ENCODE measurements at regions not wholly inside any gene's neighbourhood (a gene's known extent, or its start where the extent isn't known, plus 50 kb on each side); places are given as distances from the start of the nearest gene placed in this dataset.

- no peak overlapping the region for H3K27ac ChIP-seq (ENCODE audit: low read depth, low read length)
- H3K4me3 ChIP-seq (ENCODE audit: insufficient read depth, low read length) = no peak overlapping the region
- H3K79me2 ChIP-seq (ENCODE audit: insufficient read depth, low read length) = no peaks in the 10 kb centered on the region
- H4K20me1 ChIP-seq (ENCODE audit: insufficient read depth, low read length) = no peaks in the 10 kb centered on the region
- TF ChIP-seq CTCF (IDR thresholded peaks at IDR 0.05; ENCODE audit: extremely low read depth, low read depth, low read length) = no peak
- H3K27me3 ChIP-seq (ENCODE audit: insufficient read depth, low read length) = peaks cover 22% of the 10 kb centered on the region
- DNase-seq (ENCODE audit: insufficient read length, low spot score, missing footprints) = no peak
- H2AFZ ChIP-seq (ENCODE audit: low read length) = no peak overlapping the region
- no peak overlapping the region for H3K4me2 ChIP-seq (ENCODE audit: insufficient read depth, low read length)
- no peaks in the 10 kb centered on the region for H3K4me1 ChIP-seq (ENCODE audit: insufficient read depth, low read length)
- H3K36me3 ChIP-seq (ENCODE audit: insufficient read depth, low read length) = no peaks in the 10 kb centered on the region
- no peaks in the 10 kb centered on the region for H3K9me3 ChIP-seq (ENCODE audit: low read depth, low read length)
Observed at GRCh38 chr5:135706474-135706873, 127.7 kb upstream of the CXCL14 start.

GRCh38 chr5:135705941-135706466 lies 127.2 kb upstream of the CXCL14 start:
- no peak overlapping the region for H2AFZ ChIP-seq (ENCODE audit: low read length)
- peaks cover 17% of the 10 kb centered on the region for H3K27me3 ChIP-seq (ENCODE audit: insufficient read depth, low read length)
- no peaks in the 10 kb centered on the region for H4K20me1 ChIP-seq (ENCODE audit: insufficient read depth, low read length)

GRCh38 chr5:135705141-135705631 lies 126.4 kb upstream of the CXCL14 start:
- TF ChIP-seq CTCF (IDR thresholded peaks at IDR 0.05; ENCODE audit: extremely low read depth, low read depth, low read length) = no peak
- Histone ChIP-seq H4K20me1 (ENCODE audit: insufficient read depth, low read length) (no peaks in the 10 kb centered on the region), H3K27ac (ENCODE audit: low read depth, low read length) (no peak overlapping the region), H2AFZ (ENCODE audit: low read length) (no peak overlapping the region), H3K79me2 (ENCODE audit: insufficient read depth, low read length) (no peaks in the 10 kb centered on the region), H3K27me3 (ENCODE audit: insufficient read depth, low read length) (peaks cover 13% of the 10 kb centered on the region), H3K4me3 (ENCODE audit: insufficient read depth, low read length) (no peak overlapping the region), H3K36me3 (ENCODE audit: insufficient read depth, low read length) (no peaks in the 10 kb centered on the region), H3K4me1 (ENCODE audit: insufficient read depth, low read length) (no peaks in the 10 kb centered on the region), H3K9me3 (ENCODE audit: low read depth, low read length) (no peaks in the 10 kb centered on the region), H3K4me2 (ENCODE audit: insufficient read depth, low read length) (no peak overlapping the region)
- no peak for DNase-seq (ENCODE audit: insufficient read length, low spot score, missing footprints)

More at GRCh38 chr5:135705941-135706466, 127.2 kb upstream of the CXCL14 start:
- no peak for TF ChIP-seq CTCF (IDR thresholded peaks at IDR 0.05; ENCODE audit: extremely low read depth, low read depth, low read length)
- Histone ChIP-seq H3K36me3 (ENCODE audit: insufficient read depth, low read length) (no peaks in the 10 kb centered on the region), H3K4me2 (ENCODE audit: insufficient read depth, low read length) (no peak overlapping the region), H3K9me3 (ENCODE audit: low read depth, low read length) (no peaks in the 10 kb centered on the region), H3K27ac (ENCODE audit: low read depth, low read length) (no peak overlapping the region), H3K79me2 (ENCODE audit: insufficient read depth, low read length) (no peaks in the 10 kb centered on the region), H3K4me1 (ENCODE audit: insufficient read depth, low read length) (no peaks in the 10 kb centered on the region), H3K4me3 (ENCODE audit: insufficient read depth, low read length) (no peak overlapping the region)
- no peak for DNase-seq (ENCODE audit: insufficient read length, low spot score, missing footprints)

- Histone ChIP-seq H3K4me1 (ENCODE audit: insufficient read depth, low read length) (no peaks in the 10 kb centered on the region), H2AFZ (ENCODE audit: low read length) (no peak overlapping the region), H3K36me3 (ENCODE audit: insufficient read depth, low read length) (no peaks in the 10 kb centered on the region), H3K4me2 (ENCODE audit: insufficient read depth, low read length) (no peak overlapping the region), H3K9me3 (ENCODE audit: low read depth, low read length) (no peaks in the 10 kb centered on the region), H3K27me3 (ENCODE audit: insufficient read depth, low read length) (peaks cover 9% of the 10 kb centered on the region), H3K4me3 (ENCODE audit: insufficient read depth, low read length) (no peak overlapping the region), H4K20me1 (ENCODE audit: insufficient read depth, low read length) (no peaks in the 10 kb centered on the region), H3K79me2 (ENCODE audit: insufficient read depth, low read length) (no peaks in the 10 kb centered on the region), H3K27ac (ENCODE audit: low read depth, low read length) (no peak overlapping the region)
- no peak for DNase-seq (ENCODE audit: insufficient read length, low spot score, missing footprints)
- no peak for TF ChIP-seq CTCF (IDR thresholded peaks at IDR 0.05; ENCODE audit: extremely low read depth, low read depth, low read length)
Observed at GRCh38 chr5:135704616-135705015, 125.8 kb upstream of the CXCL14 start.
